Liver (tissue), 8 donors: ENCODE measurements at regions not wholly inside any gene's neighbourhood (a gene's known extent, or its start where the extent isn't known, plus 50 kb on each side); places are given as distances from the start of the nearest gene placed in this dataset.

Experiments used
- DNase-seq: peaks from one replicate; pipeline ENCODE4 v3.0.0-alpha.2; 2017; ENCODE audit warnings: low spot score
- H3K27ac ChIP-seq, 2 donors: one replicate each; pipeline ENCODE4 v1.7.0; 2013; ENCODE audit warnings: inconsistent platforms in 2 of 2, low read length in 2 of 2, control low read depth in 1 of 2, low read depth in 1 of 2, mild to moderate bottlenecking in 1 of 2
- H3K27me3 ChIP-seq, 4 donors: one replicate each; pipeline versions ENCODE4 v1.6.1 to v1.7.0; 2013; ENCODE audit warnings: low read length in 3 of 4, inconsistent platforms in 1 of 4, mild to moderate bottlenecking in 1 of 4, moderate library complexity in 1 of 4; ENCODE audit not compliant: control insufficient read depth in 4 of 4, insufficient read depth in 4 of 4
- H3K36me3 ChIP-seq, 4 donors: one replicate each; pipeline versions ENCODE4 v1.6.1 to v1.7.0; 2013; ENCODE audit warnings: low read length in 3 of 4, mild to moderate bottlenecking in 3 of 4, low read depth in 1 of 4, moderate library complexity in 1 of 4; ENCODE audit not compliant: control insufficient read depth in 4 of 4, insufficient read depth in 3 of 4
- H3K4me1 ChIP-seq, 4 donors: one replicate each; pipeline versions ENCODE4 v1.6.1 to v1.7.0; 2013; ENCODE audit warnings: low read length in 3 of 4, mild to moderate bottlenecking in 3 of 4, moderate library complexity in 1 of 4; ENCODE audit not compliant: control insufficient read depth in 4 of 4, insufficient read depth in 4 of 4
- H3K4me3 ChIP-seq, 3 donors: one replicate each; pipeline versions ENCODE4 v1.6.1 to v1.7.0; 2013; ENCODE audit warnings: low read length in 3 of 3, control low read depth in 1 of 3, low read depth in 1 of 3, mild to moderate bottlenecking in 1 of 3
- H3K9ac ChIP-seq, 2 donors: one replicate each; pipeline ENCODE4 v1.7.0; 2013; ENCODE audit warnings: low read length in 2 of 2, mild to moderate bottlenecking in 2 of 2, moderate library complexity in 2 of 2, control low read depth in 1 of 2, low read depth in 1 of 2
- H3K9me3 ChIP-seq, 4 donors: one replicate each; pipeline versions ENCODE4 v1.6.1 to v1.7.0; 2013; ENCODE audit warnings: low read length in 3 of 4; ENCODE audit not compliant: control insufficient read depth in 4 of 4
- EGR1 ChIP-seq, 2 donors: IDR thresholded peaks; 2 replicates each; pipeline ENCODE4 v1.6.1; 2016 to 2018; ENCODE audit warnings: antibody characterized with exemption in 2 of 2, low read depth in 2 of 2
- FOXA1 ChIP-seq: IDR thresholded peaks from 2 replicates; pipeline ENCODE4 v1.6.1; 2016; ENCODE audit warnings: antibody characterized with exemption
- FOXA2 ChIP-seq: IDR thresholded peaks from 2 replicates; pipeline ENCODE4 v1.6.1; 2016; ENCODE audit warnings: antibody characterized with exemption
- GABPA ChIP-seq, 2 donors: IDR thresholded peaks in 1 of 2; conservative IDR thresholded peaks in 1 of 2; 2 replicates each; pipeline ENCODE4 v1.6.1; 2016; ENCODE audit warnings: antibody characterized with exemption in 2 of 2, mild to moderate bottlenecking in 1 of 2, moderate library complexity in 1 of 2
- HNF4A ChIP-seq, 2 donors: conservative IDR thresholded peaks; 2 replicates each; pipeline ENCODE4 v1.6.1; 2016; ENCODE audit warnings: antibody characterized with exemption in 2 of 2, mild to moderate bottlenecking in 2 of 2
- HNF4G ChIP-seq: IDR thresholded peaks from 2 replicates; pipeline ENCODE4 v1.6.1; 2016; ENCODE audit warnings: antibody characterized with exemption
- JUND ChIP-seq, 2 donors: IDR thresholded peaks; 2 replicates each; pipeline ENCODE4 v1.6.1; 2016; ENCODE audit warnings: antibody characterized with exemption in 2 of 2
- NR2F2 ChIP-seq: IDR thresholded peaks from 2 replicates; pipeline ENCODE4 v1.6.1; 2016; ENCODE audit warnings: antibody characterized with exemption
- RAD21 ChIP-seq, 2 donors: IDR thresholded peaks; 2 replicates each; pipeline ENCODE4 v1.6.1; 2016; ENCODE audit warnings: antibody characterized with exemption in 2 of 2, mild to moderate bottlenecking in 2 of 2
- RXRA ChIP-seq, 2 donors: IDR thresholded peaks; 2 replicates each; pipeline ENCODE4 v1.6.1; 2017 to 2018; ENCODE audit warnings: antibody characterized with exemption in 2 of 2, mild to moderate bottlenecking in 1 of 2
- SP1 ChIP-seq: IDR thresholded peaks from 2 replicates; pipeline ENCODE4 v1.6.1; 2018; ENCODE audit warnings: antibody characterized with exemption, mild to moderate bottlenecking
- TAF1 ChIP-seq: conservative IDR thresholded peaks from 2 replicates; pipeline ENCODE4 v1.6.1; 2016; ENCODE audit warnings: antibody characterized with exemption, mild to moderate bottlenecking
- YY1 ChIP-seq: IDR thresholded peaks from 2 replicates; pipeline ENCODE4 v1.6.1; 2016; ENCODE audit warnings: antibody characterized with exemption, mild to moderate bottlenecking
- WGBS: extraction: QIAGEN DNeasy Blood & Tissue Kit; methylation state at CpG from one replicate; pipeline ENCODE4 v1.1.7; 2013; 5-methylcytosine and 5-hydroxymethylcytosine counted together
- TF ChIP-seq, protein P1 (sequence below): IDR thresholded peaks from 2 replicates; pipeline ENCODE4 v1.6.1; 2016; ENCODE audit warnings: antibody characterized with exemption
- TF ChIP-seq, protein P2 (sequence below): IDR thresholded peaks from 2 replicates; pipeline ENCODE4 v1.6.1; 2016; ENCODE audit warnings: antibody characterized with exemption
- TF ChIP-seq, protein P3 (sequence below): IDR thresholded peaks from 2 replicates; pipeline ENCODE4 v1.6.1; 2016; ENCODE audit warnings: antibody characterized with exemption
- TF ChIP-seq, protein P4 (sequence below): fragments of 150-350 bp; IDR thresholded peaks from 2 replicates; pipeline ENCODE4 v1.5.1; 2017; ENCODE audit warnings: improper control_type of control experiment, low read depth, low read length; ENCODE audit not compliant: missing input control
- TF ChIP-seq, protein P5 (sequence below): IDR thresholded peaks from 2 replicates; pipeline ENCODE4 v1.6.1; 2016; ENCODE audit warnings: antibody characterized with exemption, mild to moderate bottlenecking
- donor health status: healthy.
- donor health status: healthy.
- donor health status: healthy.
- donor health status: healthy.
- donor health status: healthy.

DNA sequence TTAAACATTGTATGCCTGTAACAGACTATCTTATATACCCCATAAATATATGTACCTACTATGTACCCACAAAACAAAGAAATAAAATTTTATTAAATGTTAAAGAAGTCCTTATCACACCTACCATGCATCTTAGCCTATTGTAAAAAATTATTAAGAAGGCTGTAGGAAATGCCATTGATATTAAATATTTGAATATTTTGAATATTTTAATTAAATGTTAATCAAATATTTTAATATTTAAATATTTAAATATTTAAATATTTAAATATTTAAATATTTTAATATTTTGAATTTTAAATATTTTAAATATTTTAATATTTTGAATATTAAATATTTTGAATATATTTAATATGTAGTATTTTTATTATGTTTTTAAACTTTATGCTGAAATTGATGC is 331.5 kb upstream of the ATP10B start:
- Histone ChIP-seq H3K9me3 (no peaks in the 10 kb centered on the region), H3K27me3 (no peaks in the 10 kb centered on the region), H3K36me3 (no peaks in the 10 kb centered on the region), H3K27ac (no peak overlapping the region), H3K4me1 (no peaks in the 10 kb centered on the region), H3K9ac (no peak overlapping the region), H3K4me3 (no peak overlapping the region)
- DNase-seq, result no peak
- TF ChIP-seq YY1 (no peak), TAF1 (no peak), HNF4G (no peak), RAD21 (IDR thresholded peaks at IDR 0.05) (no peak), FOXA2 (no peak), JUND (IDR thresholded peaks at IDR 0.05) (no peak), NR2F2 (no peak)
- TF ChIP-seq, protein P1, sequence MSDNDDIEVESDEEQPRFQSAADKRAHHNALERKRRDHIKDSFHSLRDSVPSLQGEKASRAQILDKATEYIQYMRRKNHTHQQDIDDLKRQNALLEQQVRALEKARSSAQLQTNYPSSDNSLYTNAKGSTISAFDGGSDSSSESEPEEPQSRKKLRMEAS, result no peak
- TF ChIP-seq, protein P2, sequence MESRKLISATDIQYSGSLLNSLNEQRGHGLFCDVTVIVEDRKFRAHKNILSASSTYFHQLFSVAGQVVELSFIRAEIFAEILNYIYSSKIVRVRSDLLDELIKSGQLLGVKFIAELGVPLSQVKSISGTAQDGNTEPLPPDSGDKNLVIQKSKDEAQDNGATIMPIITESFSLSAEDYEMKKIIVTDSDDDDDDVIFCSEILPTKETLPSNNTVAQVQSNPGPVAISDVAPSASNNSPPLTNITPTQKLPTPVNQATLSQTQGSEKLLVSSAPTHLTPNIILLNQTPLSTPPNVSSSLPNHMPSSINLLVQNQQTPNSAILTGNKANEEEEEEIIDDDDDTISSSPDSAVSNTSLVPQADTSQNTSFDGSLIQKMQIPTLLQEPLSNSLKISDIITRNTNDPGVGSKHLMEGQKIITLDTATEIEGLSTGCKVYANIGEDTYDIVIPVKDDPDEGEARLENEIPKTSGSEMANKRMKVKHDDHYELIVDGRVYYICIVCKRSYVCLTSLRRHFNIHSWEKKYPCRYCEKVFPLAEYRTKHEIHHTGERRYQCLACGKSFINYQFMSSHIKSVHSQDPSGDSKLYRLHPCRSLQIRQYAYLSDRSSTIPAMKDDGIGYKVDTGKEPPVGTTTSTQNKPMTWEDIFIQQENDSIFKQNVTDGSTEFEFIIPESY, result no peak

DNA sequence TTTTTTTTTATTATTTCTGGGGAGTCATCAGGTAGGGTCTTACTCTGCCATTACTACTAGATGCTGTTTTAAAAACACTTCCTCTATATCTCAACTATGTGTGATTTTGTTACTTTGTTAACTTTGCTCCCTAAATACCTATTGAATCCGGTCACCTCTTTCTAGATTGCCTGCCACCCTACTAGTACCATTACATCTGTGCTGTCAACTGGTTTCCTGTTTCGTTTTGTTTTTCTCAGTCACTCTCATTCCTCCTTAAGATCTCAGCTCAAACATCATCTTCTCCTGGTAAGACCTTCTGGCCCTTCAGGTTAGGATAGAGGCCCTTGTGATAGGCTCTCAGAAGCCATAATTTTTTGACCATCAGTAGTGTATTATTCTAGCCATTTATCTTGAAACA is 324.2 kb upstream of the ATP10B start:
- Histone ChIP-seq H3K9ac (no peak overlapping the region), H3K36me3 (no peaks in the 10 kb centered on the region), H3K27ac (no peak overlapping the region), H3K4me3 (no peak overlapping the region), H3K4me1 (no peaks in the 10 kb centered on the region), H3K9me3 (no peaks in the 10 kb centered on the region), H3K27me3 (no peaks in the 10 kb centered on the region)
- TF ChIP-seq YY1, result no peak
- TF ChIP-seq, protein P2, result no peak
- no peak for TF ChIP-seq RXRA (IDR thresholded peaks at IDR 0.05)
- TF ChIP-seq, protein P3, sequence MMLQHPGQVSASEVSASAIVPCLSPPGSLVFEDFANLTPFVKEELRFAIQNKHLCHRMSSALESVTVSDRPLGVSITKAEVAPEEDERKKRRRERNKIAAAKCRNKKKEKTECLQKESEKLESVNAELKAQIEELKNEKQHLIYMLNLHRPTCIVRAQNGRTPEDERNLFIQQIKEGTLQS, result no peak
- TF ChIP-seq, protein P1, result no peak
- no peak for TF ChIP-seq FOXA1
- no peak for TF ChIP-seq NR2F2
- TF ChIP-seq EGR1 (IDR thresholded peaks at IDR 0.05; ENCODE audit: low read depth in 2 of 2), result no peak
- TF ChIP-seq FOXA2, result no peak
- TF ChIP-seq, protein P4, sequence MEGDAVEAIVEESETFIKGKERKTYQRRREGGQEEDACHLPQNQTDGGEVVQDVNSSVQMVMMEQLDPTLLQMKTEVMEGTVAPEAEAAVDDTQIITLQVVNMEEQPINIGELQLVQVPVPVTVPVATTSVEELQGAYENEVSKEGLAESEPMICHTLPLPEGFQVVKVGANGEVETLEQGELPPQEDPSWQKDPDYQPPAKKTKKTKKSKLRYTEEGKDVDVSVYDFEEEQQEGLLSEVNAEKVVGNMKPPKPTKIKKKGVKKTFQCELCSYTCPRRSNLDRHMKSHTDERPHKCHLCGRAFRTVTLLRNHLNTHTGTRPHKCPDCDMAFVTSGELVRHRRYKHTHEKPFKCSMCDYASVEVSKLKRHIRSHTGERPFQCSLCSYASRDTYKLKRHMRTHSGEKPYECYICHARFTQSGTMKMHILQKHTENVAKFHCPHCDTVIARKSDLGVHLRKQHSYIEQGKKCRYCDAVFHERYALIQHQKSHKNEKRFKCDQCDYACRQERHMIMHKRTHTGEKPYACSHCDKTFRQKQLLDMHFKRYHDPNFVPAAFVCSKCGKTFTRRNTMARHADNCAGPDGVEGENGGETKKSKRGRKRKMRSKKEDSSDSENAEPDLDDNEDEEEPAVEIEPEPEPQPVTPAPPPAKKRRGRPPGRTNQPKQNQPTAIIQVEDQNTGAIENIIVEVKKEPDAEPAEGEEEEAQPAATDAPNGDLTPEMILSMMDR, result no peak
- TF ChIP-seq TAF1, result no peak
- TF ChIP-seq JUND (IDR thresholded peaks at IDR 0.05), result no peak
- TF ChIP-seq HNF4G, result no peak
- no peak for TF ChIP-seq HNF4A (conservative IDR thresholded peaks at IDR 0.05)
- TF ChIP-seq, protein P5, sequence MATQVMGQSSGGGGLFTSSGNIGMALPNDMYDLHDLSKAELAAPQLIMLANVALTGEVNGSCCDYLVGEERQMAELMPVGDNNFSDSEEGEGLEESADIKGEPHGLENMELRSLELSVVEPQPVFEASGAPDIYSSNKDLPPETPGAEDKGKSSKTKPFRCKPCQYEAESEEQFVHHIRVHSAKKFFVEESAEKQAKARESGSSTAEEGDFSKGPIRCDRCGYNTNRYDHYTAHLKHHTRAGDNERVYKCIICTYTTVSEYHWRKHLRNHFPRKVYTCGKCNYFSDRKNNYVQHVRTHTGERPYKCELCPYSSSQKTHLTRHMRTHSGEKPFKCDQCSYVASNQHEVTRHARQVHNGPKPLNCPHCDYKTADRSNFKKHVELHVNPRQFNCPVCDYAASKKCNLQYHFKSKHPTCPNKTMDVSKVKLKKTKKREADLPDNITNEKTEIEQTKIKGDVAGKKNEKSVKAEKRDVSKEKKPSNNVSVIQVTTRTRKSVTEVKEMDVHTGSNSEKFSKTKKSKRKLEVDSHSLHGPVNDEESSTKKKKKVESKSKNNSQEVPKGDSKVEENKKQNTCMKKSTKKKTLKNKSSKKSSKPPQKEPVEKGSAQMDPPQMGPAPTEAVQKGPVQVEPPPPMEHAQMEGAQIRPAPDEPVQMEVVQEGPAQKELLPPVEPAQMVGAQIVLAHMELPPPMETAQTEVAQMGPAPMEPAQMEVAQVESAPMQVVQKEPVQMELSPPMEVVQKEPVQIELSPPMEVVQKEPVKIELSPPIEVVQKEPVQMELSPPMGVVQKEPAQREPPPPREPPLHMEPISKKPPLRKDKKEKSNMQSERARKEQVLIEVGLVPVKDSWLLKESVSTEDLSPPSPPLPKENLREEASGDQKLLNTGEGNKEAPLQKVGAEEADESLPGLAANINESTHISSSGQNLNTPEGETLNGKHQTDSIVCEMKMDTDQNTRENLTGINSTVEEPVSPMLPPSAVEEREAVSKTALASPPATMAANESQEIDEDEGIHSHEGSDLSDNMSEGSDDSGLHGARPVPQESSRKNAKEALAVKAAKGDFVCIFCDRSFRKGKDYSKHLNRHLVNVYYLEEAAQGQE, result no peak
- no peak for TF ChIP-seq GABPA (IDR thresholded peaks at IDR 0.05 in 1 of 2, conservative IDR thresholded peaks at IDR 0.05 in 1 of 2)
- no peak for TF ChIP-seq SP1
- TF ChIP-seq RAD21 (IDR thresholded peaks at IDR 0.05), result no peak
- WGBS, result 56% methylated on average over 2 of the region's 2 CpGs
- DNase-seq, result no peak
